Calu3 (cell line): ENCODE measurements at regions not wholly inside any gene's neighbourhood (a gene's known extent, or its start where the extent isn't known, plus 50 kb on each side); places are given as distances from the start of the nearest gene placed in this dataset.

Experiments
- BruUV-seq: library from RNA; stranded (reverse); fragments of 400-500 nt; replicated peaks from 2 replicates; lab custom pipeline; 2021; lab: Mats Ljungman, UMichigan
- CTCF ChIA-PET: fragments of 300-600 bp; sonication (Branson Sonifier 250); formaldehyde crosslinking; loops from one replicate; lab custom pipeline; 2022; ENCODE audit warnings: antibody characterized with exemption; lab: Charles Lee
- DNase-seq: peaks from one replicate; pipeline ENCODE4 v3.0.0; 2022
- H3K27ac Mint-ChIP-seq: one replicate; pipeline ENCODE4 v1.8.0; 2022; ENCODE audit warnings: mixed read lengths; ENCODE audit not compliant: unreplicated experiment
- H3K27me3 Mint-ChIP-seq: one replicate; pipeline ENCODE4 v1.8.0; 2022; ENCODE audit warnings: mixed read lengths; ENCODE audit not compliant: unreplicated experiment
- H3K36me3 Mint-ChIP-seq: one replicate; pipeline ENCODE4 v1.8.0; 2022; ENCODE audit warnings: mild to moderate bottlenecking, moderate library complexity, mixed read lengths; ENCODE audit not compliant: insufficient read depth, unreplicated experiment
- H3K4me1 Mint-ChIP-seq: one replicate; pipeline ENCODE4 v1.8.0; 2022; ENCODE audit warnings: mild to moderate bottlenecking, low read depth, mixed read lengths; ENCODE audit not compliant: unreplicated experiment
- H3K4me3 Mint-ChIP-seq: one replicate; pipeline ENCODE4 v1.8.0; 2022; ENCODE audit warnings: mild to moderate bottlenecking, low read depth, moderate library complexity, mixed read lengths; ENCODE audit not compliant: unreplicated experiment
- H3K9me3 Mint-ChIP-seq: one replicate; pipeline ENCODE4 v1.8.0; 2022; ENCODE audit warnings: low read depth, mixed read lengths; ENCODE audit not compliant: unreplicated experiment
- intact Hi-C: fragments of 100-400 bp; cut with micrococcal nuclease; formaldehyde crosslinking; loops from one replicate; pipeline ENCODE4 v1.10.0; 2022; ENCODE audit not compliant: unreplicated experiment
- TF ChIP-seq, protein P1 (sequence below): fragments of 200-600 bp; IDR thresholded peaks from one replicate; pipeline ENCODE4 v1.8.0; 2022; ENCODE audit warnings: antibody characterized with exemption; ENCODE audit not compliant: unreplicated experiment

DNA sequence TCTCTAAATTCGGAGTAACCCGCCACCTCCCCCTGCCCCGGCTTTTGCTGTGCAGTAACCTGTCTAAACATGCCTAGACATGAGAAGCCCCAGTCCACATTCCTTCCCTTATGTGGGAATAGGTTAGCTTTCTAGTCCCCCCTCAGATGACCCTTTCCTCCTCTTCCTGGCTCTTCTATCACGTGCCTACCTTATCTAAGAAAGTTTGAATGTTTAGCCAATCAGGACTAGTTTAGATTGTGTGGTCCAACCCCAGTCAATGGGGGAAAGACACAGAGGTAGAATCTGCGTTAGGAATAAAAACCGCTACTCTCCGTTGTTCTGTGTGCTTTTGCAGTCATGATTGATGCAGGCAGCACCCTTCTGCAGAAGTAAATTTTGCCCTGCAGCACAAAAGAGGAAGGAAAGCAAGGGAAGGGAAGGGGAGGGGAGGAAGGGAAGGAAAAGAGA is 69.0 kb upstream of the CD93 start:
- Mint-ChIP-seq H3K9me3 (no peaks in the 10 kb centered on the region), H3K36me3 (no peaks in the 10 kb centered on the region), H3K27me3 (no peaks in the 10 kb centered on the region), H3K4me1 (peaks cover 18% of the 10 kb centered on the region), H3K4me3 (no peak overlapping the region), H3K27ac (peak overlapping the region; percentile 88)
- intact Hi-C loops: no loop called here
- no peak for DNase-seq
- BruUV-seq: no TSS peak
- CTCF ChIA-PET: no interaction called here
- TF ChIP-seq, protein P1, sequence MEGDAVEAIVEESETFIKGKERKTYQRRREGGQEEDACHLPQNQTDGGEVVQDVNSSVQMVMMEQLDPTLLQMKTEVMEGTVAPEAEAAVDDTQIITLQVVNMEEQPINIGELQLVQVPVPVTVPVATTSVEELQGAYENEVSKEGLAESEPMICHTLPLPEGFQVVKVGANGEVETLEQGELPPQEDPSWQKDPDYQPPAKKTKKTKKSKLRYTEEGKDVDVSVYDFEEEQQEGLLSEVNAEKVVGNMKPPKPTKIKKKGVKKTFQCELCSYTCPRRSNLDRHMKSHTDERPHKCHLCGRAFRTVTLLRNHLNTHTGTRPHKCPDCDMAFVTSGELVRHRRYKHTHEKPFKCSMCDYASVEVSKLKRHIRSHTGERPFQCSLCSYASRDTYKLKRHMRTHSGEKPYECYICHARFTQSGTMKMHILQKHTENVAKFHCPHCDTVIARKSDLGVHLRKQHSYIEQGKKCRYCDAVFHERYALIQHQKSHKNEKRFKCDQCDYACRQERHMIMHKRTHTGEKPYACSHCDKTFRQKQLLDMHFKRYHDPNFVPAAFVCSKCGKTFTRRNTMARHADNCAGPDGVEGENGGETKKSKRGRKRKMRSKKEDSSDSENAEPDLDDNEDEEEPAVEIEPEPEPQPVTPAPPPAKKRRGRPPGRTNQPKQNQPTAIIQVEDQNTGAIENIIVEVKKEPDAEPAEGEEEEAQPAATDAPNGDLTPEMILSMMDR: no peak

DNA sequence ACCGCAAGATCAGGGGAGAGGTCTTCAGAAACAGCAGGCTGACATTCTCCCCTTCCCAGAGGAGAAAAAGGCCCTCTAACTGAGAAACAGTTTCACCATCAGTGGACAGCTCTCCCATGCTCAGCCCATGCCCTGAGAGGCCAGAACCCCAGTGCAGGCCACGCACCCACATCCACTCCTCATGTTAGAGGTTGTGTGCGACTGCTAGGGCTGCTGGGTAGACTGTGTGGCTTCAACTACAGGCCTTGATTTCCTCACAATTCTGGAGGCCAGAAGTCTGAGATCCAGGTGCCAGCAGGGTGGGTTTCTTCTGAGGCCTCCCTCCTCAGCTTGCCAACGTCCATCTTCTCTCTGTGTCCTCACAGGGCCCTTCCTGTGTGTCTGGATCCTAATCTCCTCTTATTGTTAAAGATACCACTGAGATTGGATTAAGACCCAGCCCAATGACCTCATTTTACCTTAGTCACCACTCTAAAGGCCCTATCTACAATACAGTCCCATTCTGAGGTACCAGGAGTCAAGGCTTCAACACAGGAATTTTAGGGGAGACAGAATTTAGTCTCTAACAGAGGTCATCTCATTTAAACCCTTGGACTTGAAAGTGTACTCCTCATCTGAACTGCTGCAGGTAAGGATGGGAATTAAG is 67.7 kb upstream of the CD93 start:
- Mint-ChIP-seq H3K27ac (no peak overlapping the region), H3K9me3 (no peaks in the 10 kb centered on the region), H3K36me3 (no peaks in the 10 kb centered on the region), H3K27me3 (no peaks in the 10 kb centered on the region), H3K4me3 (no peak overlapping the region), H3K4me1 (peaks cover 18% of the 10 kb centered on the region)
- BruUV-seq: no TSS peak
- no peak for DNase-seq
- intact Hi-C loops: no loop called here
- CTCF ChIA-PET: no interaction called here
- TF ChIP-seq, protein P1: no peak

DNA sequence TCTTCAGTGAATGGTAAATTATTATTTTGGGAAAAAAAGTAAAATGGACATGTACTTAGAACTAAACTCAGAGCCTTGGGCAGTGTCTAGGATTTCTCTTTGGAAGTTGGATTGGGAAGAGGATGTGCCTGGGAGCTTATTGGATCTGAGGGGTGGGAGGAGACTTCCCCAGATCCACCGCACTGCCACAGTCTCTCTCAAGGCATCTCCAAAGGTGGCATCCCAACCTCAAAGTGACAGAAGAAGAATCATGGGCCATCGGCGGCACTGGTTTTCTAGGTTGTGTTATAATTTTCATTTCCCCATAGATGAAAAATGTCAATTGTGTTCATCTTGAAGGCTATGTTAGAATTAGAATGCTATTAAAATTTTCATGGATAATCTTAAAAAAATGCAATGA is 66.8 kb upstream of the CD93 start:
- intact Hi-C loops: no loop called here
- H3K4me3 Mint-ChIP-seq: no peak overlapping the region
- H3K27ac Mint-ChIP-seq: no peak overlapping the region
- no peaks in the 10 kb centered on the region for H3K9me3 Mint-ChIP-seq
- no peaks in the 10 kb centered on the region for H3K27me3 Mint-ChIP-seq
- DNase-seq: no peak
- H3K4me1 Mint-ChIP-seq: peaks cover 18% of the 10 kb centered on the region
- no TSS peak for BruUV-seq
- no peaks in the 10 kb centered on the region for H3K36me3 Mint-ChIP-seq
- CTCF ChIA-PET: no interaction called here
- TF ChIP-seq, protein P1: no peak

DNA sequence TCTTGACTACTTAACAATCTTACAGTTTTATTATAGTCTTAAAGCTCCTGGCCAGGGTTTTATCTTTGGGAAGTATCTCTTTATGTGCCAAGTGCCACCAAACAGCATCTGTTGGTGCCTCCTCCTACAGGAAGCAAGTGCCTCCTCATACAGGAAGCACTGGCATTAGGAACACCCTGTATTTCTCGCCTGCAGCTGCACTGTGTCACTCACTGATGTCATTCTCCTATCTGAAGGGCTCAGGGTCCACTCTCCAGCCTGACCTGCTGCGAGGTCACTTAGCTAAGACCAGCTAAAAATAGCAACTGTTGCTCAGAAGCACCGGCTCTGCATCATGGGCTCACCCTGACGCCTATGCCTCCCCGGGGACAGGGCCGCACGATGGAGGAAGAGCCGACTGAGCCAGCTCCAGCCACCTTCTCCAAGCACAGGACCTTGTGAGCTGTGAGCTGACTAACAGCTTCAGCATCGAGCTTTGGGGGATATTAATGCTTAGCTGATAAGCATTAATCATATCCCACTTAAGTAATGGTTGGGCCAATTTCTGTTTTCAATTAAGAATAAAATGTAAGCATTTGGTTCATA is 66.3 kb upstream of the CD93 start:
- CTCF ChIA-PET: no interaction called here
- no TSS peak for BruUV-seq
- Mint-ChIP-seq H3K4me1 (peaks cover 18% of the 10 kb centered on the region), H3K27me3 (no peaks in the 10 kb centered on the region), H3K9me3 (no peaks in the 10 kb centered on the region), H3K36me3 (no peaks in the 10 kb centered on the region), H3K4me3 (no peak overlapping the region), H3K27ac (no peak overlapping the region)
- intact Hi-C loops: no loop called here
- DNase-seq: no peak
- TF ChIP-seq, protein P1: no peak
